PC-9 (cell line): ENCODE measurements at regions not wholly inside any gene's neighbourhood (a gene's known extent, or its start where the extent isn't known, plus 50 kb on each side); places are given as distances from the start of the nearest gene placed in this dataset.

Source experiments
- BruUV-seq: library from RNA; stranded (reverse); fragments of 400-500 nt; replicated peaks from 2 replicates; lab custom pipeline; 2021; lab: Mats Ljungman, UMichigan
- CTCF ChIA-PET: fragments of 300-600 bp; sonication (Branson Sonifier 250); formaldehyde crosslinking; loops from one replicate; lab custom pipeline; 2022; ENCODE audit warnings: antibody characterized with exemption; lab: Charles Lee
- POLR2A ChIA-PET: fragments of 300-600 bp; sonication (Branson Sonifier 250); formaldehyde crosslinking; loops from one replicate; lab custom pipeline; 2022; ENCODE audit warnings: antibody characterized with exemption; ENCODE audit not compliant: unreplicated experiment; lab: Charles Lee
- DNase-seq, 2 experiments: peaks; one replicate each; pipeline versions ENCODE4 v3.0.0 to v3.0.0-alpha.2; 2015 to 2022; ENCODE audit warnings: mixed read lengths in 1 of 2
- H2AFZ ChIP-seq: fragments of 200-600 bp; sonication (generic); 2 replicates; pipeline ENCODE4 v1.8.1; 2017; ENCODE audit warnings: antibody characterized with exemption
- H3F3A ChIP-seq: fragments of 200-600 bp; sonication (generic); 2 replicates; pipeline ENCODE4 v1.8.1; 2017; ENCODE audit warnings: antibody characterized with exemption, mild to moderate bottlenecking, low read depth; ENCODE audit not compliant: insufficient read depth
- H3K27ac ChIP-seq: fragments of 200-600 bp; sonication (generic); 2 replicates; pipeline ENCODE4 v1.6.1; 2016; ENCODE audit warnings: mixed run types
- H3K27me3 ChIP-seq: fragments of 200-600 bp; sonication (generic); 2 replicates; pipeline ENCODE4 v1.6.1; 2016; ENCODE audit warnings: low read depth, mixed run types; ENCODE audit not compliant: insufficient read depth
- H3K36me3 ChIP-seq: fragments of 200-600 bp; sonication (generic); 2 replicates; pipeline ENCODE4 v1.6.1; 2016; ENCODE audit warnings: low read depth, mixed run types
- H3K4me1 ChIP-seq: fragments of 200-600 bp; sonication (generic); replicated peaks from 2 replicates; pipeline ENCODE4 v1.6.1; 2016; ENCODE audit warnings: mixed run types; ENCODE audit not compliant: insufficient read depth
- H3K4me2 ChIP-seq: fragments of 200-600 bp; sonication (generic); 2 replicates; pipeline ENCODE4 v1.6.1; 2017; ENCODE audit warnings: mixed run types
- H3K4me3 ChIP-seq: fragments of 200-600 bp; sonication (generic); 2 replicates; pipeline ENCODE4 v1.6.1; 2016; ENCODE audit warnings: mixed run types
- H3K79me2 ChIP-seq: fragments of 200-600 bp; sonication (generic); 2 replicates; pipeline ENCODE4 v1.6.1; 2017; ENCODE audit warnings: low read depth, mixed run types
- H3K9me2 ChIP-seq: fragments of 200-600 bp; sonication (generic); 2 replicates; pipeline ENCODE4 v1.8.1; 2017; ENCODE audit warnings: mild to moderate bottlenecking; ENCODE audit not compliant: insufficient read depth
- H3K9me3 ChIP-seq: fragments of 200-600 bp; sonication (generic); 2 replicates; pipeline ENCODE4 v1.8.1; 2016; ENCODE audit warnings: low read depth; ENCODE audit not compliant: insufficient read depth
- H4K20me1 ChIP-seq: fragments of 200-600 bp; sonication (generic); 2 replicates; pipeline ENCODE4 v1.8.1; 2017; ENCODE audit not compliant: insufficient read depth
- CTCF ChIP-seq: fragments of 200-600 bp; sonication (generic); conservative IDR thresholded peaks from 2 replicates; pipeline ENCODE4 v1.6.1; 2017; ENCODE audit warnings: mixed run types, antibody characterized with exemption, mild to moderate bottlenecking, moderate library complexity
- EZH2 ChIP-seq: fragments of 200-600 bp; sonication (generic); IDR thresholded peaks from 2 replicates; pipeline ENCODE4 v1.8.0; 2017; ENCODE audit warnings: antibody characterized with exemption, low read depth
- intact Hi-C: fragments of 100-400 bp; cut with micrococcal nuclease; formaldehyde crosslinking; loops from one replicate; pipeline ENCODE4 v1.10.0; 2022; ENCODE audit not compliant: unreplicated experiment

- ChIA-PET CTCF (no interaction called here), POLR2A (interaction anchor here (0.7 kb wide), 1 partner anchor 1409 kb away, joined by 5 read pairs; no protein-coding TSS in a partner anchor)
- DNase-seq = no peak
- no TSS peak for BruUV-seq
- Histone ChIP-seq H3K9me3 (no peaks in the 10 kb centered on the region), H3K79me2 (no peaks in the 10 kb centered on the region), H3K27ac (no peak overlapping the region), H2AFZ (no peak overlapping the region), H3F3A (no peaks in the 10 kb centered on the region), H3K4me2 (no peak overlapping the region), H3K36me3 (no peaks in the 10 kb centered on the region), H3K4me1 (no peaks in the 10 kb centered on the region), H3K9me2 (no peaks in the 10 kb centered on the region), H3K27me3 (peaks cover 22% of the 10 kb centered on the region), H4K20me1 (no peaks in the 10 kb centered on the region), H3K4me3 (no peak overlapping the region)
- TF ChIP-seq EZH2 (no peak), CTCF (no peak)
- intact Hi-C loops = no loop called here
Measured at GRCh38 chr11:36757075-36757474, 159.0 kb upstream of the RAG2 start.

DNA sequence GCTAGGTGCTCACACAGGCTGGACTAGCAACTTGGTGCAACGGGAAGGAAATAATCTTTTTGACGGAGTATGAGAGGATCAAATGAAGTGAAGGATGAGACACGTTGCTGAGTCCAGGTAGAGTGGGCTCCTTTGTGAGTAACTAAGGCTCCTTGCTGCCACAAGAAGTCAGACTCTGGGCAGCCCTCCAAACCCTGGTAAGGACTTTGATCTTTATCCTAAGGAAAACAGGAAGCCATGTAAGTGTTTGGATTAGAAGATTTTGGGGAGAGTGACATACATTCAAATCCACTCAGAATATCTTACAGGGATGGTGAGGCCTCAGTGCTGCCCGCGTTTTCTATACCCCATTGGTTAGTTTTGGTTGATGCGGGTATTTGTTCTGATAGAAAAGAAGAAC, 155.9 kb upstream of the RAG2 start:
- Histone ChIP-seq H3K9me2 (no peaks in the 10 kb centered on the region), H3K36me3 (no peaks in the 10 kb centered on the region), H4K20me1 (no peaks in the 10 kb centered on the region), H3K27me3 (peaks cover 33% of the 10 kb centered on the region), H3K79me2 (no peaks in the 10 kb centered on the region), H3F3A (no peaks in the 10 kb centered on the region), H3K4me2 (no peak overlapping the region), H3K9me3 (no peaks in the 10 kb centered on the region), H3K4me1 (no peaks in the 10 kb centered on the region), H3K27ac (no peak overlapping the region), H2AFZ (no peak overlapping the region), H3K4me3 (no peak overlapping the region)
- BruUV-seq = no TSS peak
- POLR2A ChIA-PET = no interaction called here
- CTCF ChIA-PET = no interaction called here
- DNase-seq = no peak
- TF ChIP-seq EZH2 = no peak
- TF ChIP-seq CTCF = no peak
- intact Hi-C loops = no loop called here

DNA sequence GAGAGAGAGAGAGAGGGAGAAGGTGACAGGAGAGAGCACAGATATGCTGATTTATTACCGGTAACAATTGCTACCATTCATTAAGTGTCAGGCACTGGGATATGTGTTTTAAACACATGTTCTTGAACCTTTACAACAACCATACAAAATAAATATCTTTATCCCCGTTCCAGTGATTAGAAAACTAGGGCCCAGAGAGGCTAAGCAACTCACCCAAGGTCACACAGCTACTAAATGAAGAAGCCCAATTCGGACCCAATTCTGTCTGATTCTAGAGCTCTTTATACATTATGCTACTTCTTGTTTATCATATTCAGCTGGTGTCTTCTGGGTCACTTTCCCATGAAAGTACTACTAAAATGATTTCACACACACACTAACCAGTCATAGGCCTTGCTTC, 154.0 kb upstream of the RAG2 start:
- BruUV-seq = no TSS peak
- intact Hi-C loops = no loop called here
- ChIA-PET POLR2A (no interaction called here), CTCF (interaction anchor here (0.8 kb wide), 1 partner anchor 189 kb away, joined by 3 read pairs; no protein-coding TSS in a partner anchor)
- Histone ChIP-seq H3K79me2 (no peaks in the 10 kb centered on the region), H3K27ac (no peak overlapping the region), H3F3A (no peaks in the 10 kb centered on the region), H4K20me1 (no peaks in the 10 kb centered on the region), H3K4me1 (no peaks in the 10 kb centered on the region), H3K4me2 (no peak overlapping the region), H2AFZ (no peak overlapping the region), H3K9me2 (no peaks in the 10 kb centered on the region), H3K27me3 (peaks cover 35% of the 10 kb centered on the region), H3K36me3 (no peaks in the 10 kb centered on the region), H3K4me3 (no peak overlapping the region), H3K9me3 (no peaks in the 10 kb centered on the region)
- no peak for TF ChIP-seq CTCF
- TF ChIP-seq EZH2 = no peak
- no peak for DNase-seq
